GM12878 (cell line): ENCODE measurements at regions not wholly inside any gene's neighbourhood (a gene's known extent, or its start where the extent isn't known, plus 50 kb on each side); places are given as distances from the start of the nearest gene placed in this dataset.

Source experiments
- BCLAF1 ChIP-seq: fragments of 450-650 bp; IDR thresholded peaks from 2 replicates; pipeline ENCODE4 v1.6.1; 2017; ENCODE audit warnings: antibody characterized with exemption, mild to moderate bottlenecking, moderate library complexity
- CBX3 ChIP-seq: fragments of 200-600 bp; sonication (generic); IDR thresholded peaks from 2 replicates; pipeline ENCODE4 v1.6.1; 2016; ENCODE audit warnings: low read depth, borderline replicate concordance
- CBX5 ChIP-seq: sonication (generic); IDR thresholded peaks from 2 replicates; pipeline ENCODE4 v1.6.1; 2016; ENCODE audit warnings: low read depth, moderate library complexity, mild to moderate bottlenecking, inconsistent platforms
- CEBPZ ChIP-seq: fragments of 150-350 bp; IDR thresholded peaks from 2 replicates; pipeline ENCODE4 v1.6.1; 2016; ENCODE audit warnings: low read depth, low read length
- CREB1 ChIP-seq: IDR thresholded peaks from 2 replicates; pipeline ENCODE4 v1.6.1; 2012; ENCODE audit warnings: low read depth, mild to moderate bottlenecking, inconsistent platforms
- CTCF ChIP-seq, 3 experiments: IDR thresholded peaks in 2 of 3; conservative IDR thresholded peaks in 1 of 3; 2 replicates each; pipeline ENCODE4 v1.5.1; 2011; ENCODE audit warnings: low read depth in 3 of 3, low read length in 3 of 3, mild to moderate bottlenecking in 3 of 3, control low read depth in 2 of 3, moderate library complexity in 2 of 3, inconsistent platforms in 1 of 3, mixed read lengths in 1 of 3; ENCODE audit not compliant: control insufficient read depth in 2 of 3, insufficient read depth in 1 of 3; ENCODE audit errors: extremely low read depth in 1 of 3
- FOXM1 ChIP-seq: IDR thresholded peaks from 2 replicates; pipeline ENCODE4 v1.6.1; 2012; ENCODE audit warnings: low read depth, mild to moderate bottlenecking, inconsistent platforms, low read length, moderate library complexity
- JUNB ChIP-seq: IDR thresholded peaks from 2 replicates; pipeline ENCODE4 v1.6.1; 2016; ENCODE audit warnings: antibody characterized with exemption, mild to moderate bottlenecking
- NR2C2 ChIP-seq: IDR thresholded peaks from 2 replicates; pipeline ENCODE4 v1.6.1; 2011; ENCODE audit warnings: borderline replicate concordance, low read depth; ENCODE audit not compliant: control insufficient read depth, insufficient read length
- RAD21 ChIP-seq: IDR thresholded peaks from 2 replicates; pipeline ENCODE4 v1.6.1; 2011; ENCODE audit warnings: mild to moderate bottlenecking, low read depth, low read length, moderate library complexity; ENCODE audit not compliant: insufficient read depth
- SREBF2 ChIP-seq: IDR thresholded peaks from 2 replicates; pipeline ENCODE4 v1.6.1; 2012; ENCODE audit warnings: mild to moderate bottlenecking, low read length
- SUPT20H ChIP-seq: IDR thresholded peaks from 2 replicates; pipeline ENCODE4 v1.6.1; 2011; ENCODE audit warnings: low read depth, mild to moderate bottlenecking, low read length, moderate library complexity, borderline replicate concordance; ENCODE audit not compliant: control insufficient read depth
- SUZ12 ChIP-seq: fragments of 200-600 bp; sonication (generic); IDR thresholded peaks from one replicate; pipeline ENCODE4 v1.6.1; 2018; ENCODE audit warnings: antibody characterized with exemption, mild to moderate bottlenecking; ENCODE audit not compliant: unreplicated experiment

- no peak for TF ChIP-seq CEBPZ
- no peak for TF ChIP-seq CTCF (IDR thresholded peaks at IDR 0.05 in 2 of 3, conservative IDR thresholded peaks at IDR 0.05 in 1 of 3; ENCODE audit: control insufficient read depth in 2 of 3, extremely low read depth in 1 of 3, insufficient read depth in 1 of 3, low read depth in 3 of 3, low read length in 3 of 3)
- no peak for TF ChIP-seq SUPT20H
- no peak for TF ChIP-seq JUNB
- no peak for TF ChIP-seq FOXM1
- TF ChIP-seq RAD21 = no peak
- no peak for TF ChIP-seq NR2C2
- no peak for TF ChIP-seq SUZ12
- no peak for TF ChIP-seq CBX5
- no peak for TF ChIP-seq SREBF2
- TF ChIP-seq BCLAF1 = no peak
- TF ChIP-seq CBX3 = no peak
- no peak for TF ChIP-seq CREB1
Observed at GRCh38 chr21:15964236-15964855, 234.6 kb downstream of the USP25 start.
